OCI-LY3 (cell line): ENCODE measurements at regions not wholly inside any gene's neighbourhood (a gene's known extent, or its start where the extent isn't known, plus 50 kb on each side); places are given as distances from the start of the nearest gene placed in this dataset.

Experiments
- H2AFZ ChIP-seq: fragments of 200-600, 300-600 bp; shearing (Covaris generic); 2 replicates; pipeline ENCODE4 v1.6.0; 2014; ENCODE audit warnings: antibody characterized with exemption, low read depth, low read length
- H3K27ac ChIP-seq: fragments of 200-600, 300-600 bp; sonication (generic); 2 replicates; pipeline ENCODE4 v1.5.1; 2014; ENCODE audit warnings: mild to moderate bottlenecking, low read length, moderate library complexity, mixed read lengths
- H3K27me3 ChIP-seq: fragments of 200-600, 300-600 bp; sonication (generic); 2 replicates; pipeline ENCODE4 v1.6.1; 2014; ENCODE audit warnings: low read depth, low read length, mixed read lengths
- H3K36me3 ChIP-seq: fragments of 200-600, 300-600 bp; sonication (generic); replicated peaks from 2 replicates; pipeline ENCODE3; 2014; ENCODE audit warnings: low read depth, low read length, mixed read lengths
- H3K4me1 ChIP-seq: fragments of 300-600, 200-600 bp; sonication (generic); 2 replicates; pipeline ENCODE4 v1.6.1; 2014; ENCODE audit warnings: low read length, mixed read lengths
- H3K4me2 ChIP-seq: fragments of 200-600, 300-600 bp; sonication (generic); 2 replicates; pipeline ENCODE4 v1.6.1; 2014; ENCODE audit warnings: low read length, mixed read lengths
- H3K4me3 ChIP-seq: fragments of 300-600, 200-600 bp; sonication (generic); 2 replicates; pipeline ENCODE4 v1.5.1; 2014; ENCODE audit warnings: antibody characterized with exemption, mild to moderate bottlenecking, low read length, moderate library complexity
- H3K79me2 ChIP-seq: fragments of 300-600, 200-600 bp; shearing (Covaris generic); 2 replicates; pipeline ENCODE4 v1.6.1; 2014; ENCODE audit warnings: mild to moderate bottlenecking, low read length, mixed read lengths
- H3K9ac ChIP-seq: fragments of 300-600, 200-600 bp; shearing (Covaris generic); 2 replicates; pipeline ENCODE4 v1.6.0; 2014; ENCODE audit warnings: mild to moderate bottlenecking, low read length, moderate library complexity
- H3K9me3 ChIP-seq: fragments of 200-600, 300-600 bp; shearing (Covaris generic); 2 replicates; pipeline ENCODE4 v1.6.1; 2014; ENCODE audit warnings: low read length, mixed read lengths; ENCODE audit not compliant: insufficient read depth
- H4K20me1 ChIP-seq: fragments of 200-600, 300-600 bp; sonication (generic); 2 replicates; pipeline ENCODE4 v1.6.1; 2016; ENCODE audit warnings: low read length, mixed read lengths; ENCODE audit not compliant: insufficient read depth
- EZH2phosphoT487 ChIP-seq: fragments of 200-600 bp; shearing (Covaris generic); IDR thresholded peaks from 2 replicates; pipeline ENCODE4 v1.6.1; 2018; ENCODE audit warnings: antibody characterized with exemption, mixed run types, low read depth
- TF ChIP-seq, protein P1 (sequence below): fragments of 200-600, 300-600 bp; sonication (generic); IDR thresholded peaks from 2 replicates; pipeline ENCODE4 v1.5.1; 2014; ENCODE audit warnings: antibody characterized with exemption, low read length, low read depth

DNA sequence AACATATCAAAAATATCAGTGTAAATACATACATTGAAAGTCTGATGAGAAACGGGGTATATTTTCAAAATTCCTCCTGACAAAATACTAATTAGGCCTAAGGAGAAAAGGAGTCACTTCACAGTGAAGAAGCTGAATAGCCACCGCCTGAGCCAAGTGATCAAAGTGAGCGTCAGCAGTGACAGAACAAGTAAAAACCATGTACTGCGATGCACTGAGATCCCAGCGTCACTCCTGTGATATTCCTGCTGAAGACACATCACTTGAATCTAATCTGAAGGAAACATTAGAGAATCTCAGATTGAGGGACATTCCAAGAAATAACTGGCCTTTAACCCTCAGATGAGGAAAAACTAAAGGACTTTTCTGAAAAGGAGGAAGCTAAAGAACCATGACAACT, 285.3 kb downstream of the EN1 start:
- Histone ChIP-seq H3K4me2 (no peak overlapping the region), H2AFZ (no peak overlapping the region), H3K79me2 (no peaks in the 10 kb centered on the region), H3K27ac (no peak overlapping the region), H4K20me1 (no peaks in the 10 kb centered on the region), H3K9ac (no peak overlapping the region), H3K36me3 (no peaks in the 10 kb centered on the region), H3K9me3 (no peaks in the 10 kb centered on the region), H3K4me3 (no peak overlapping the region), H3K4me1 (no peaks in the 10 kb centered on the region), H3K27me3 (peaks cover 5% of the 10 kb centered on the region; the same call in 1 of the 2 replicates)
- TF ChIP-seq, protein P1, sequence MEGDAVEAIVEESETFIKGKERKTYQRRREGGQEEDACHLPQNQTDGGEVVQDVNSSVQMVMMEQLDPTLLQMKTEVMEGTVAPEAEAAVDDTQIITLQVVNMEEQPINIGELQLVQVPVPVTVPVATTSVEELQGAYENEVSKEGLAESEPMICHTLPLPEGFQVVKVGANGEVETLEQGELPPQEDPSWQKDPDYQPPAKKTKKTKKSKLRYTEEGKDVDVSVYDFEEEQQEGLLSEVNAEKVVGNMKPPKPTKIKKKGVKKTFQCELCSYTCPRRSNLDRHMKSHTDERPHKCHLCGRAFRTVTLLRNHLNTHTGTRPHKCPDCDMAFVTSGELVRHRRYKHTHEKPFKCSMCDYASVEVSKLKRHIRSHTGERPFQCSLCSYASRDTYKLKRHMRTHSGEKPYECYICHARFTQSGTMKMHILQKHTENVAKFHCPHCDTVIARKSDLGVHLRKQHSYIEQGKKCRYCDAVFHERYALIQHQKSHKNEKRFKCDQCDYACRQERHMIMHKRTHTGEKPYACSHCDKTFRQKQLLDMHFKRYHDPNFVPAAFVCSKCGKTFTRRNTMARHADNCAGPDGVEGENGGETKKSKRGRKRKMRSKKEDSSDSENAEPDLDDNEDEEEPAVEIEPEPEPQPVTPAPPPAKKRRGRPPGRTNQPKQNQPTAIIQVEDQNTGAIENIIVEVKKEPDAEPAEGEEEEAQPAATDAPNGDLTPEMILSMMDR: no peak
- TF ChIP-seq EZH2phosphoT487: no peak

DNA sequence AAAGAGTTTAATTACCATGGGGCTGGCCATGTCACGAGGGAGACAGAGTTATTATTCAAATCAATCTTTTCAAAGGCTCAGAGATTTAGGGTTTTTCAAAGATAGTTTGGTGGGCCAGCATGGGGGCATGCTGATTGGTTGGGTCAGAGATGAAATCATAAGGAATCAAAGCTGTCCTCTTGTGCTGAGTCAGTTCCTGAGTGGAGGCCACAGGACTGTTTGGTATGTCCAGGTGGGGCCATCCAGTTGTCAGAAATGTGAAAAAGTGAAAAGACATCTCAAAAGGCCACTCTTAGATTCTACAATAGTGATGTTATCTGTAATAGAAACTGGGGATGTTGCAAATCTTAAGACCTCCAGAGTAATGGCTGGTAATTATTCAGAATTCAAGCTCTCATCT, 288.6 kb downstream of the EN1 start:
- Histone ChIP-seq H3K27me3 (no peaks in the 10 kb centered on the region), H3K9ac (no peak overlapping the region), H3K27ac (no peak overlapping the region), H3K79me2 (no peaks in the 10 kb centered on the region), H3K9me3 (no peaks in the 10 kb centered on the region), H3K4me3 (no peak overlapping the region), H3K4me1 (no peaks in the 10 kb centered on the region), H3K4me2 (no peak overlapping the region), H3K36me3 (no peaks in the 10 kb centered on the region), H2AFZ (no peak overlapping the region), H4K20me1 (no peaks in the 10 kb centered on the region)
- TF ChIP-seq EZH2phosphoT487: no peak
- TF ChIP-seq, protein P1: no peak

DNA sequence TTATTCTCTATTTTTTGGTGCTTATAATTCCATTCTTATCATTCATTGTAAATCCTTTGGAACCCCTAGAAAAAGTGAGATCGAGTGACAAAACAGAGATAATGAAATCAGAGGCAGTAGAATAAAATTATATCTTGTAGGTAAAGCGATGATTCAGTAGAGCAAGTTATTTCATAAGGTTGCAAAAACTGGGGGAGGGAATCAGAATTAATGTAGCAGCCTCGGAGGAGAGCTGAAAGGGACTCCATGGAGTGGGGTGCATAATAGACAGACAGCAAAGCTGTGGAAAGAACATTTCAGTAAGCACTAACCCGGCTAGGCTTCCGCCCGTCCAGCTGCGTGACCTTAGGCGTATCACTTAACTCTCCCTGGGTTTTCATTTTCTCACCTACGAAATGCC, 289.7 kb downstream of the EN1 start:
- Histone ChIP-seq H4K20me1 (no peaks in the 10 kb centered on the region), H3K4me3 (no peak overlapping the region), H3K9ac (no peak overlapping the region), H3K36me3 (no peaks in the 10 kb centered on the region), H3K27ac (no peak overlapping the region), H3K4me2 (no peak overlapping the region), H3K4me1 (no peaks in the 10 kb centered on the region), H3K9me3 (no peaks in the 10 kb centered on the region), H3K27me3 (no peaks in the 10 kb centered on the region), H3K79me2 (no peaks in the 10 kb centered on the region), H2AFZ (no peak overlapping the region)
- no peak for TF ChIP-seq EZH2phosphoT487
- TF ChIP-seq, protein P1: no peak

DNA sequence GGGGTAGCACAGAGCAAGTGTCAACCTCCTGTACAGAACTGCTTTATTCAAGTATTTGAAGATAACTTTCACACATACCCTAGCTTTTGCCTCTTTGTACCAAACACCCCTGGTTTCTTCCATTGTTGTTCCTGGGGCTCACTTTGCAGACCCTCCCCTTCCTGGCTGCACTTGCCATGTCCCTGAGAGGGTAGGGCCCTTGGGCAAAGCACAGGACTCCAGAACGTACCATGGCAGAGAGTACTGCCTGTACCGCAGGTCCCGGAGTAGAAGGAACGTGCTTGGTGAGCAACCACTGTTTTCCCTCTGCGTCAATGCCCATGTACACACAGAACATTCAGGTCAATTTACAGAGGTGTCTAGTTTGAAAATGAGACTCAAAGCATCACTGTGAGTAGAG, 290.4 kb downstream of the EN1 start:
- Histone ChIP-seq H4K20me1 (no peaks in the 10 kb centered on the region), H3K4me1 (no peaks in the 10 kb centered on the region), H3K9me3 (no peaks in the 10 kb centered on the region), H3K79me2 (no peaks in the 10 kb centered on the region), H3K4me2 (no peak overlapping the region), H3K27me3 (no peaks in the 10 kb centered on the region), H3K27ac (no peak overlapping the region), H3K9ac (no peak overlapping the region), H3K4me3 (no peak overlapping the region), H3K36me3 (no peaks in the 10 kb centered on the region), H2AFZ (no peak overlapping the region)
- no peak for TF ChIP-seq EZH2phosphoT487
- TF ChIP-seq, protein P1: no peak
